HG02571 (cell line): ENCODE measurements at regions not wholly inside any gene's neighbourhood (a gene's known extent, or its start where the extent isn't known, plus 50 kb on each side); places are given as distances from the start of the nearest gene placed in this dataset.

Experiments used
- ATAC-seq: cut with Tn5 transposase; IDR thresholded peaks from one replicate; pipeline ENCODE4 v1.9.1; 2021; ENCODE audit warnings: mild to moderate bottlenecking, moderate library complexity; ENCODE audit not compliant: unreplicated experiment

GRCh38 chr9:79173932-79174331, 397.8 kb upstream of the TLE4 start:
- ATAC-seq: no peak

- ATAC-seq: no peak
These were observed 395.6 kb upstream of the TLE4 start for GRCh38 chr9:79176014-79176697.

- no peak for ATAC-seq
These were observed 386.9 kb upstream of the TLE4 start for GRCh38 chr9:79184831-79185230.

DNA sequence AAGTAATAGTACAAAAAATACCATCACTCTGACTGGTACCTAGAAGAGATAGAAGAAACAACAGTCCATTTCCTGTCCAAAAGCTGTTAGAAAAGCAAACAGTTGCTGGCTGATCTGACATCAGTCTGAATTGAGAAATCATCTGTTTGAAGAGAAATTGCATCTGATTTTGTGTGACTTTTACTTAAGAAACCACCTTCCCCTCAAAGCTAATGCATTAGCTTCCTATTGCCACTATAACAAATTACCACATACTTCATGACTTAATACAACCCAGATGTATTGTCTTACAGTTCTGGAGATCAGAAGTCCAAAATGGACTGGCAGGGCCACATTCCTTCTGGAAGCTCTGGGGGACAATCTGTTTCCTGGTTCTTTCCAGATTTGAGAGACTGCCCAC, 385.9 kb upstream of the TLE4 start:
- no peak for ATAC-seq

DNA sequence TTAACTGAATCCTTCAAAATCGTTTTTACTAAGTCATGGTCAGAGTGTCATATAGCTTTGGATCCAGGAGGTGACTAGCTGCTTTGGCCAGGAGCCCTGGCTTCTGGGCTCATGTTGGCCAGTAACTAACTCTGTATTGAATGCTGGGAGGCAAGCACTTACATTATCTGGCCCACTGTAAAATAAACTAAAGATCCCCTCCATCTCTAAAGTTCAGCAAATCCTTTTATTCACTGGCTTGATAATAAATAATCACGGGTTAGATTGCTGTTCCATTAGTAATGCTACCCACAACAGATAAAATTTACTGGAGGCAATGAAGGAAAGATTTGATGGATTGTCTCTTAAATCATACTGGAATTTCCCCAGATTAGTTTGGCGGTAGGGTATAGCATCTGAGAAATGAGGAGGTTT, 382.2 kb upstream of the TLE4 start:
- no peak for ATAC-seq

- ATAC-seq: no peak
These were observed 378.8 kb upstream of the TLE4 start for GRCh38 chr9:79193001-79193400.

DNA sequence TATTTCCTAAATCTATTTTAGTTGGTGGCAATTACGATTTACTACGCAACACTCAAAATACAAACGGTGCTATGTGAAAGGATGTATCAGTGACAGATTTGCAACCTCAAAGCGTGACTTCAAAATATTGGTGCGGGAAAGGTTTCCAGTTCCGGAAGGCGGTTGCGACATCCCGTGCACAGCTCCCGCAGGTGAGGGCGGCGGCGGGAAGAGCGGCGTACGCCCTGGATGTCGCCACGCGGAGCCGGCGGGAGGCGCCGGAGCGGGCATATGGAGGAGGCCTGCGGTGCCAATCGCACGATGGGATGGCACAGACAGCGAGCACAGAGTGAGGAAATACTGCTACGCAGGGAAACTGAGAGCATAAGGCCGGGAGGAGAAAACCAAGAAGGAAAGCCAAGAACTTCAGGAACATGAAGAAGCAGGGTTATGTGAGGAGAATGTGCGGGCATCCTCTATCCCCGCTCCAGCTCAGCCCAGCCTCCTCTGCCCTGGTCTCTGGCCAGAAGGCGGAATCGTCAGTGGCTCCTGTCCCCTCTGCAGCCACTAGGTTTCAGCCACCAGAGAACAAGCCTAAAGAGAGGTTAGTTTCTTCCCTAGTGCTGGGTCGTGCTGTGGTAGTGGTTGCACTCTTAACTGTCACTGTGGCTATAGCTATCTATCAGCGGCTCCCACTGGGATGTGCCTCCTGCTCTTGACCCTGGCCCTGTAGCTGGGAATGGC, 378.1 kb upstream of the TLE4 start:
- no peak for ATAC-seq

GRCh38 chr9:79195879-79196278, 375.9 kb upstream of the TLE4 start:
- ATAC-seq: no peak

DNA sequence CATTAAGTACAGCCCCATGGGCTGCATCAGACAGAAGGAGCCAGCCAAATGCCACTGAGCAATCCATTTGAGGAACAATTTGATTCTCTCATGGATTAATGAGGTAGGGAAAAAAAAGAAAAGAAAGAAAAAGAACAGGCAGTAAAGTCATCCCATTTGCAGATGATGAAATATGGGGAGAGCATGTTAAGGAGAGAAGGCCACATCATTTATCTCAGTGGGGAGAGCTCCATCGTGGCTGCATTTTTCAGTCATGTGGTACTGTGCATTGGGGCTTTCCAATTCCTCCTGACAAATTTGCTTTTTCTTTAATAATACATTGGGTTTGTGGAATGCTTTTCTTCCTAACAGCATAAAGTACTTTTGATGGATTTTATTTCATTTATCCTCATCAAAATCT, 375.2 kb upstream of the TLE4 start:
- no peak for ATAC-seq

GRCh38 chr9:79200336-79200735, 371.4 kb upstream of the TLE4 start:
- ATAC-seq: no peak

GRCh38 chr9:79201636-79202035, 370.1 kb upstream of the TLE4 start:
- ATAC-seq: no peak

DNA sequence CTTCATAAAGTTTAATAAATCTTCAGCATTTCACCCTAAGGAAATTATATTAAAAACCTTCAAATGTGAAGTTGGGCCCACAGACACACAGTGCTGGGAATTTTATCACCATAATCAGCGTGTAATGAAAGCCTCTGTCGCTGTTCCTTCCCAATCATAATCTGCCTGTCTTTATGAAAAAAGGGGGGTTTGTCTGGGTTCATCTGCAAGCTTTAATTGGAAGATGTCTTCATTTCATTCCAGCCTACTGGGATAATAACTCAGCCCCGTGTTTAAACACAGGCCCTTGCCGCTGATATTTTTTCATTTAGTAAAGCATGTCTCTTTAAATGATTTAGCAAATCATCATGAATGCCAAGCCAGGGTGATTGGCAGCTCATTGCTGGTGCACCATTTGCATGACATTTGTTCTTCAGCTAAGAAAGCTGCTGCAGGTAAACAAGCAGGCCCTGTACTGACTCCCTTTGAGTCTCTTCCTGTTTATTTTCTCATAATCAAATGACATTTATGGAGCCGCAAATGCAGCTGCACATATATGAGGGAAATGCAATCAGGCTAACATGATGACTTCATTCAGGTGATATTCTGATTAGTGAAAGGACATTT, 362.9 kb upstream of the TLE4 start:
- ATAC-seq: no peak

GRCh38 chr9:79210541-79211243, 361.1 kb upstream of the TLE4 start:
- ATAC-seq: no peak

DNA sequence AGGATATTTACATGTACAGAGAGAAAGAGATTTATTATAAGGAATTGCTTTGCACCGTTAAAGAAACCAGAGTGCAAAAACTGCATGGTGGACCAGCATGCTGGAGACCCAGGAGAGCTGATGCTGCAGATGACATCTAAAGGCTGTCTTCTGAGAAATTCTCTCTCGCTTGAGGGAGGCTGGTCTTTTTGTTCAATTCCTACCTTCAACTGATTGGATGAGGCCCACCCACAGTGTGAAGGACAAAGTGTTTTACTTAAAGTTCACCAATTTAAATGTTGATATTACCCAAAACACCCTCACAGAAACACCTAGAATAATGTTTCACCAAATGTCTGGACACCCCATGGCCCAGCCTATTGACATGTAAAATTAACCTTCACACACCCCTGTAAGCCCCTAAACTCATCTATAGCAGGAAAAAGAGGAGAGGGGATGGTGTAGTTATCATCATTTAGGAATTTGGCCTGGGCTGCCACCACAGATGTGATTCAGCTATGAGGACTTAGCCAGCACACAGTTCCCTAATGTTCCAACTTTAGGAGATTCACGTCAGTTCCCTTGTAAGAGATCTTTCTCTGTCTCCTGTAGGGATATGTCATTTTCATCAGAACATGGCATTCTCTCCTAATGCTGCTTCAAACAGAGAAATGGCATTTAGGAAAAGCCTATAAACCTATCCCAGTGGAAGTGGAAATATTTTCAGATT, 358.2 kb upstream of the TLE4 start:
- ATAC-seq: no peak

DNA sequence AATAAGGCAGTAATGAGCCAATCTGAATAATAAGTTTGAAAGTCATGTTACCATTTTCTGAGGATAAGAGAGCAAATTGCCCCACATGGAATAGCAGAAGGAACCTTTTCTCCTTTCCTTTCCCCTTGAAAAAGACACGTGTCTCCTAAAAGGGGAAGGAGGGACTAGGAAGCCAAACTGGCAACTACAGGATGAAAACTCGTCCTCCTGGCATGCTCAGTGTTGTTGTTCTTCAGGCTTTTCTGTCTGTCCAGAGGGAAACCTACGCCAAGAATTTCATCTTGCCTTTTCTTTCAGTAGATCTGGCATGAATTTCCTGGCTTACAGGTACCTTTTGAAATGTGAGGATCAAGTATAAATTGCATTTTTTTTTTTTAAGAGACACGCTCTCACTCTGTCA, 355.9 kb upstream of the TLE4 start:
- no peak for ATAC-seq

DNA sequence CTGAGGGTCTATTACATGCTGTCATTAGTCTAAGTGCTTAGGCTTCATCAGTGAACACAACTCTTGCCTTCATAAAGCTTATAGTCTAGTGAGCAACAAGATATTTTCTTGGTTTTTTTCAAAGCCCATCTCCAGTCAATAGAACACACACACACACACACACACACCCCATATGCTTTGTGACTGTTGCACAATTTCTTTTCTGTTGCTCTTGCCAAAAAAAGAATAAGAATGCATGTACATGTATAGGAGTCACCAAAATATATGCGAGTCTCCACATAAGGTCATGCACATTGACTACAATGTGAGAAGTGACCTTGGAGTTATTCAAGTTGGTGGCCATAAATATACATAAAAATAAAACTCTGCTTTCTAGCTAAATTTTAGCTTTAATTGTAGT, 351.5 kb upstream of the TLE4 start:
- ATAC-seq: no peak

- no peak for ATAC-seq
These were observed 351.1 kb upstream of the TLE4 start for GRCh38 chr9:79220666-79221065.

DNA sequence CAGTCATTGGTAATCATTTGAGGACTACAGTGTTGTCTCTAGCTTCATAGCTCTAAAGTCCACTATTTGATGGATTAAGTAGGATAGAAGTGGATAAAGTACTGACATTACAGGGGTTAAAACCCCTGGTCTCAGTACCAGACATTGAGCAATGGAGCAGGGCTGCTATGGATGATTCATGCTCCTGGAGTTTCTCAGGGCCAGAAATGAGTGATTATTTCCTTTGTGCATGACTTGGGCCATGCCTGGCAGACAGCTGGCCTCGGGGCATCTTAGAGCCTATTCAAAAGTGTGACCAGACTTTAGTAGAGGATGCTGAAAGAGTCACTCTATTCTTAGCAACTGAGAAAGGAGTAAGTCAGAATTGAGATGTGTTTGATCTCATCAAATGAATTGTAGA, 350.7 kb upstream of the TLE4 start:
- no peak for ATAC-seq

GRCh38 chr9:79222483-79222882, 349.3 kb upstream of the TLE4 start:
- no peak for ATAC-seq

GRCh38 chr9:79224672-79225433, 346.9 kb upstream of the TLE4 start:
- no peak for ATAC-seq
